Neural progenitor cell (in vitro differentiated cells): ENCODE measurements at regions not wholly inside any gene's neighbourhood (a gene's known extent, or its start where the extent isn't known, plus 50 kb on each side); places are given as distances from the start of the nearest gene placed in this dataset.

ENCODE experiments used
- DNase-seq: peaks from one replicate; pipeline ENCODE4 v3.0.0-alpha.2; 2016; ENCODE audit warnings: low spot score
- H2AFZ ChIP-seq: fragments of 200-600 bp; sonication (generic); replicated peaks from 2 replicates; pipeline ENCODE4 v1.6.1; 2016; ENCODE audit warnings: antibody characterized with exemption
- H3F3A ChIP-seq: fragments of 200-600 bp; sonication (generic); 2 replicates; pipeline ENCODE4 v1.6.1; 2016; ENCODE audit warnings: antibody characterized with exemption, low read depth
- H3K27ac ChIP-seq: fragments of 200-600 bp; sonication (generic); 2 replicates; pipeline ENCODE4 v1.5.1; 2016; ENCODE audit warnings: mild to moderate bottlenecking
- H3K27me3 ChIP-seq: fragments of 200-600 bp; sonication (generic); 2 replicates; pipeline ENCODE4 v1.6.1; 2016; ENCODE audit warnings: mild to moderate bottlenecking, moderate library complexity
- H3K36me3 ChIP-seq: fragments of 200-600 bp; sonication (generic); 2 replicates; pipeline ENCODE4 v1.5.1; 2016
- H3K4me1 ChIP-seq: fragments of 200-600 bp; sonication (generic); 2 replicates; pipeline ENCODE4 v1.6.1; 2016; ENCODE audit warnings: mixed run types
- H3K4me2 ChIP-seq: fragments of 200-600 bp; sonication (generic); 2 replicates; pipeline ENCODE4 v1.6.1; 2016
- H3K4me3 ChIP-seq: fragments of 200-600 bp; sonication (generic); 2 replicates; pipeline ENCODE4 v1.5.1; 2016
- H3K79me2 ChIP-seq: fragments of 200-600 bp; sonication (generic); 2 replicates; pipeline ENCODE4 v1.6.1; 2016; ENCODE audit warnings: low read depth
- H3K9ac ChIP-seq: fragments of 200-600 bp; sonication (generic); 2 replicates; pipeline ENCODE4 v1.6.1; 2016
- H3K9me3 ChIP-seq: fragments of 200-600 bp; sonication (generic); 2 replicates; pipeline ENCODE4 v1.5.1; 2016; ENCODE audit warnings: low read depth
- H4K20me1 ChIP-seq: fragments of 200-600 bp; sonication (generic); 2 replicates; pipeline ENCODE4 v1.6.1; 2016; ENCODE audit warnings: low read depth
- H3K27ac Mint-ChIP-seq: 3 replicates; pipeline ENCODE4 v1.8.0; 2021; ENCODE audit warnings: mixed read lengths
- H3K27me3 Mint-ChIP-seq: 2 replicates; pipeline ENCODE4 v1.8.0; 2022; ENCODE audit warnings: low read depth, mild to moderate bottlenecking, inconsistent platforms, moderate library complexity, mixed read lengths; ENCODE audit not compliant: insufficient read depth
- H3K36me3 Mint-ChIP-seq: 3 replicates; pipeline ENCODE4 v1.8.0; 2021; ENCODE audit warnings: mixed read lengths
- H3K4me1 Mint-ChIP-seq: 3 replicates; pipeline ENCODE4 v1.8.0; 2021; ENCODE audit warnings: mixed read lengths
- H3K4me3 Mint-ChIP-seq: 3 replicates; pipeline ENCODE4 v1.8.0; 2021; ENCODE audit warnings: mild to moderate bottlenecking, moderate library complexity, mixed read lengths
- H3K9me3 Mint-ChIP-seq: 3 replicates; pipeline ENCODE4 v1.8.0; 2020; ENCODE audit warnings: mixed read lengths
- CTCF ChIP-seq: fragments of 200-600 bp; sonication (generic); IDR thresholded peaks from 2 replicates; pipeline ENCODE4 v1.5.1; 2017; ENCODE audit warnings: antibody characterized with exemption, mild to moderate bottlenecking
- EZH2 ChIP-seq: fragments of 200-600 bp; sonication (generic); IDR thresholded peaks from 2 replicates; pipeline ENCODE4 v1.6.1; 2017; ENCODE audit warnings: antibody characterized with exemption, mild to moderate bottlenecking, moderate library complexity
- EZH2phosphoT487 ChIP-seq: fragments of 200-600 bp; sonication (generic); IDR thresholded peaks from 2 replicates; pipeline ENCODE4 v1.6.1; 2017; ENCODE audit warnings: antibody characterized with exemption

GRCh38 chr1:187236199-187236598, 407.4 kb downstream of the PLA2G4A start:
- no peak overlapping the region for H3K27ac Mint-ChIP-seq

DNA sequence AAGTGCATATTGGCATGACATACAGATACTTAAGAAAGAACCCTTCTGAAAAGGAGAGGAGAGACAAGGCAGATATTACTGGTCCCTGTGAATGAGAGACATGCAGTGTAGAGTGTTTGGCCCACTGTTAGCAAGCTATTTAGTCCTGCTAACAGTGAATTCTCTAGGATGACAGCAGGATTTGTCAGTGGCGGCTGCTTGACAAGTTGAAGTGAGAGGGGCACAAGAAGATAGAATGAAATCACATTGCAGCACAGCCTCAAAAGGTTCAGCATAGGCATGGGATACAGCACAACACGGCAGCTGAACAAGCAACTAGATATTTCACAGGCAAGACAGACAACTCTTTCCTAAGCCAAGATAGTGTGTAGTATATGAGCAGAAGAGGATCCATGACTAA, 407.9 kb downstream of the PLA2G4A start:
- H3K4me1 Mint-ChIP-seq: no peaks in the 10 kb centered on the region
- Histone ChIP-seq H4K20me1 (no peaks in the 10 kb centered on the region), H3K79me2 (no peaks in the 10 kb centered on the region), H3F3A (no peaks in the 10 kb centered on the region), H3K4me1 (no peaks in the 10 kb centered on the region), H3K36me3 (no peaks in the 10 kb centered on the region), H2AFZ (no peak overlapping the region), H3K27ac (no peak overlapping the region), H3K4me3 (no peak overlapping the region), H3K9me3 (no peaks in the 10 kb centered on the region), H3K4me2 (no peak overlapping the region), H3K9ac (no peak overlapping the region), H3K27me3 (no peaks in the 10 kb centered on the region)
- H3K27ac Mint-ChIP-seq: no peak overlapping the region
- H3K4me3 Mint-ChIP-seq: no peak overlapping the region
- no peaks in the 10 kb centered on the region for H3K36me3 Mint-ChIP-seq
- no peak for DNase-seq
- TF ChIP-seq CTCF: no peak
- TF ChIP-seq EZH2phosphoT487: no peak
- no peak for TF ChIP-seq EZH2
- H3K9me3 Mint-ChIP-seq: no peaks in the 10 kb centered on the region
- H3K27me3 Mint-ChIP-seq: no peaks in the 10 kb centered on the region

More at GRCh38 chr1:187236199-187236598, 407.4 kb downstream of the PLA2G4A start:
- Mint-ChIP-seq H3K4me1 (no peaks in the 10 kb centered on the region), H3K9me3 (no peaks in the 10 kb centered on the region), H3K4me3 (no peak overlapping the region), H3K36me3 (no peaks in the 10 kb centered on the region), H3K27me3 (no peaks in the 10 kb centered on the region)
- no peaks in the 10 kb centered on the region for H3K27me3 ChIP-seq
- no peak overlapping the region for H3K4me2 ChIP-seq
- no peak for DNase-seq
- H4K20me1 ChIP-seq: no peaks in the 10 kb centered on the region
- no peaks in the 10 kb centered on the region for H3F3A ChIP-seq
- H3K27ac ChIP-seq: no peak overlapping the region
- no peaks in the 10 kb centered on the region for H3K36me3 ChIP-seq
- H3K9ac ChIP-seq: no peak overlapping the region
- no peaks in the 10 kb centered on the region for H3K79me2 ChIP-seq
- no peak for TF ChIP-seq EZH2phosphoT487
- no peak for TF ChIP-seq EZH2
- TF ChIP-seq CTCF: no peak
- H2AFZ ChIP-seq: no peak overlapping the region
- no peaks in the 10 kb centered on the region for H3K9me3 ChIP-seq
- H3K4me3 ChIP-seq: no peak overlapping the region
- H3K4me1 ChIP-seq: no peaks in the 10 kb centered on the region

- H3K4me3 ChIP-seq: no peak overlapping the region
- H3K4me1 Mint-ChIP-seq: no peaks in the 10 kb centered on the region
- H3K36me3 Mint-ChIP-seq: no peaks in the 10 kb centered on the region
- H3K79me2 ChIP-seq: no peaks in the 10 kb centered on the region
- H3K27me3 Mint-ChIP-seq: no peaks in the 10 kb centered on the region
- no peak overlapping the region for H3K4me3 Mint-ChIP-seq
- H3F3A ChIP-seq: no peaks in the 10 kb centered on the region
- no peaks in the 10 kb centered on the region for H3K9me3 Mint-ChIP-seq
- no peaks in the 10 kb centered on the region for H3K4me1 ChIP-seq
- H3K27me3 ChIP-seq: no peaks in the 10 kb centered on the region
- H3K9me3 ChIP-seq: no peaks in the 10 kb centered on the region
- H3K27ac Mint-ChIP-seq: no peak overlapping the region
- H3K4me2 ChIP-seq: no peak overlapping the region
- DNase-seq: no peak
- no peaks in the 10 kb centered on the region for H4K20me1 ChIP-seq
- H3K9ac ChIP-seq: no peak overlapping the region
- TF ChIP-seq CTCF (no peak), EZH2phosphoT487 (no peak), EZH2 (no peak)
- H2AFZ ChIP-seq: no peak overlapping the region
- no peaks in the 10 kb centered on the region for H3K36me3 ChIP-seq
- H3K27ac ChIP-seq: no peak overlapping the region
Observed at GRCh38 chr1:187237542-187237941, 408.8 kb downstream of the PLA2G4A start.

DNA sequence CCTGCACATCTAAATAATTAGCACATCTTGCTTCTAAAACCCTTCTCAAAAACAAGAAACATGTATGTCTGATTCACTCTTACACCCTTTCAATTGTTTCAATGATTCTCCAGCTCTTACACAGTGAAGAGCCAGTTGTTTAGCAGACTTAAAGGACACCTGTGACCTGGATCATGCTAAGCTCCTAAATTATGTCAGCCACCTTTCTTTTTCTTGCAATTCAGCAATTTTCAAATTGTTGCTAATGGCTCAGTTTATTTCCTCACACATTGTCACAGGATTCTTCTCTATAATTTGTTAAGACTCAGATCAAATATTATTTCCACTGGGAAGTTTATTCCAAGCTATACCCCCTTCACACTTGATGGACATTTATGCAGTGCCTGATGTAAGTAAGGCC, 413.2 kb downstream of the PLA2G4A start:
- Histone ChIP-seq H4K20me1 (no peaks in the 10 kb centered on the region), H3K79me2 (no peaks in the 10 kb centered on the region), H3K36me3 (no peaks in the 10 kb centered on the region), H3K9ac (no peak overlapping the region), H3K27ac (no peak overlapping the region), H3K4me3 (no peak overlapping the region), H3K9me3 (no peaks in the 10 kb centered on the region), H3K4me1 (no peaks in the 10 kb centered on the region), H3F3A (no peaks in the 10 kb centered on the region), H3K4me2 (no peak overlapping the region), H2AFZ (no peak overlapping the region), H3K27me3 (no peaks in the 10 kb centered on the region)
- no peak for TF ChIP-seq CTCF
- TF ChIP-seq EZH2: no peak
- no peak for TF ChIP-seq EZH2phosphoT487
- H3K27me3 Mint-ChIP-seq: no peaks in the 10 kb centered on the region
- H3K4me1 Mint-ChIP-seq: no peaks in the 10 kb centered on the region
- no peaks in the 10 kb centered on the region for H3K36me3 Mint-ChIP-seq
- H3K4me3 Mint-ChIP-seq: no peak overlapping the region
- H3K27ac Mint-ChIP-seq: no peak overlapping the region
- DNase-seq: no peak
- peaks cover 4% of the 10 kb centered on the region for H3K9me3 Mint-ChIP-seq
